ENCODE measurements at regions not wholly inside any gene's neighbourhood (a gene's known extent, or its start where the extent isn't known, plus 50 kb on each side); places are given as distances from the start of the nearest gene placed in this dataset.

DNA sequence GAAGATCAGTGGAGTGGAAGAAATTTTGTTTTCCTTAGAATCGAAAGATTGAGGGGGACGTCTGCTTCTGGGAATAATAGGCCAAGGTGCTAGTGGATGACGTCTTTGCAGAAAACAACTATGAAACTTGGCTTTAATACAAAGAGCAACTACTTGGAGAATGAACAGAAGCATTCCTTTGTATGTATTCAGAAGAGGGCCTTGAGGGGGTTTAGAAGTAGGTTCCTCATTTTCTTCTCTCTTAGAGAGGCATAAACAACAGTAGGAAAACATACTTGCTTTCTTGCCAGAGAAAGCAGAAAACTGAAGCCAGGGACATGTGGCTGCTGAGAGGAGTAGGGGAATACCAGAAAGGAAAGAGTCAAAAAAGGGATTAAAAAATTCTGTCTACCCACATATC lies 167.8 kb downstream of the ZNF330 start:
- no peak for TF ChIP-seq ZFP37 (CRISPR knock-in tag; IDR thresholded peaks at IDR 0.05; ENCODE audit: borderline replicate concordance)
- TF ChIP-seq EP300 (IDR thresholded peaks at IDR 0.05; ENCODE audit: low read depth in 2 of 2, low read length in 2 of 2) = no peak
- TF ChIP-seq EP300 (CRISPR knock-in tag; IDR thresholded peaks at IDR 0.05; ENCODE audit: borderline replicate concordance) = no peak
- no peak for TF ChIP-seq POLR2A (IDR thresholded peaks at IDR 0.05; ENCODE audit: insufficient read depth in 1 of 2, low read depth in 2 of 2, low read length in 2 of 2)
- TF ChIP-seq, protein P1, sequence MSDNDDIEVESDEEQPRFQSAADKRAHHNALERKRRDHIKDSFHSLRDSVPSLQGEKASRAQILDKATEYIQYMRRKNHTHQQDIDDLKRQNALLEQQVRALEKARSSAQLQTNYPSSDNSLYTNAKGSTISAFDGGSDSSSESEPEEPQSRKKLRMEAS (IDR thresholded peaks at IDR 0.05) = no peak
- TF ChIP-seq SRSF1 (optimal IDR thresholded peaks at IDR 0.05; ENCODE audit: low read depth, low read length) = no peak
- TF ChIP-seq TAF15 (IDR thresholded peaks at IDR 0.05; ENCODE audit: low read depth, low read length, poor library complexity, severe bottlenecking) = no peak
- TF ChIP-seq ZNF558 (CRISPR knock-in tag; IDR thresholded peaks at IDR 0.05; ENCODE audit: borderline replicate concordance) = no peak
- no peak for TF ChIP-seq PTBP1 (IDR thresholded peaks at IDR 0.05; ENCODE audit: low read depth, low read length, poor library complexity, severe bottlenecking)
- no peak for TF ChIP-seq NCOR1 (IDR thresholded peaks at IDR 0.05; ENCODE audit: borderline replicate concordance, low read length)
- TF ChIP-seq JUNB (CRISPR knock-in tag; IDR thresholded peaks at IDR 0.05; ENCODE audit: borderline replicate concordance) = no peak
- no peak for TF ChIP-seq MAFK (conservative IDR thresholded peaks at IDR 0.05 in 1 of 2, IDR thresholded peaks at IDR 0.05 in 1 of 2; ENCODE audit: low read length in 2 of 2)
- no peak for TF ChIP-seq NFKB2 (CRISPR knock-in tag; IDR thresholded peaks at IDR 0.05; ENCODE audit: borderline replicate concordance)
